Fibroblast of lung (primary cell): ENCODE measurements at regions not wholly inside any gene's neighbourhood (a gene's known extent, or its start where the extent isn't known, plus 50 kb on each side); places are given as distances from the start of the nearest gene placed in this dataset.

Source experiments
- DNase-seq, 2 donors: peaks; one replicate each; pipeline versions ENCODE4 v3.0.0 to v3.0.0-alpha.2; 2010; ENCODE audit warnings: low read depth in 2 of 2
- H2AFZ ChIP-seq: 2 replicates; pipeline ENCODE4 v1.5.1; 2012; ENCODE audit warnings: low read length, control low read depth, inconsistent platforms
- H3K27ac ChIP-seq: 2 replicates; pipeline ENCODE4 v1.5.1; 2011; ENCODE audit warnings: low read length, control low read depth; ENCODE audit not compliant: insufficient read depth
- H3K27me3 ChIP-seq: 2 replicates; pipeline ENCODE4 v1.5.1; 2011; ENCODE audit warnings: mild to moderate bottlenecking, low read length; ENCODE audit not compliant: control insufficient read depth, insufficient read depth
- H3K36me3 ChIP-seq: 2 replicates; pipeline ENCODE4 v1.5.1; 2011; ENCODE audit warnings: low read length; ENCODE audit not compliant: control insufficient read depth, insufficient read depth
- H3K4me1 ChIP-seq: 2 replicates; pipeline ENCODE4 v1.5.1; 2011; ENCODE audit warnings: low read length; ENCODE audit not compliant: control insufficient read depth, insufficient read depth; ENCODE audit errors: extremely low read depth
- H3K4me2 ChIP-seq: 2 replicates; pipeline ENCODE4 v1.5.1; 2011; ENCODE audit warnings: low read length, control low read depth; ENCODE audit not compliant: insufficient read depth; ENCODE audit errors: extremely low read depth
- H3K4me3 ChIP-seq, 4 experiments: fragments of 200-600 bp in 1 of 4; sonication (generic) in 1 of 4; replicated peaks in 1 of 4; 2 replicates each; pipeline ENCODE4 v1.5.1; 2011 to 2016; ENCODE audit warnings: low read length in 4 of 4, low read depth in 3 of 4, mild to moderate bottlenecking in 3 of 4, control low read depth in 2 of 4, inconsistent platforms in 1 of 4, mixed read lengths in 1 of 4; ENCODE audit not compliant: insufficient read depth in 1 of 4; ENCODE audit errors: control extremely low read depth in 1 of 4
- H3K79me2 ChIP-seq: 2 replicates; pipeline ENCODE4 v1.5.1; 2012; ENCODE audit warnings: mild to moderate bottlenecking, low read length, inconsistent platforms; ENCODE audit not compliant: control insufficient read depth, insufficient read depth
- H3K9ac ChIP-seq: 2 replicates; pipeline ENCODE4 v1.5.1; 2011; ENCODE audit warnings: mild to moderate bottlenecking, low read length, control low read depth; ENCODE audit not compliant: insufficient read depth
- H3K9me3 ChIP-seq: 2 replicates; pipeline ENCODE4 v1.5.1; 2012; ENCODE audit warnings: low read depth, low read length; ENCODE audit not compliant: control insufficient read depth, insufficient read depth
- H4K20me1 ChIP-seq: 2 replicates; pipeline ENCODE4 v1.5.1; 2011; ENCODE audit warnings: low read length; ENCODE audit not compliant: control insufficient read depth, insufficient read depth; ENCODE audit errors: extremely low read depth
- CTCF ChIP-seq, 2 donors: IDR thresholded peaks in 1 of 2; conservative IDR thresholded peaks in 1 of 2; 1 replicate in 1 of 2; 2 replicates in 1 of 2; pipeline ENCODE4 v1.5.1; 2011 to 2012; ENCODE audit warnings: low read length in 2 of 2, control low read depth in 1 of 2, inconsistent platforms in 1 of 2, low read depth in 1 of 2, mild to moderate bottlenecking in 1 of 2
- EZH2 ChIP-seq: IDR thresholded peaks from 2 replicates; pipeline ENCODE4 v1.5.1; 2012; ENCODE audit warnings: low read length, control low read depth, mild to moderate bottlenecking; ENCODE audit errors: missing control alignments

GRCh38 chr9:81035171-81035570 lies 654.2 kb downstream of the TLE1 start:
- no peak overlapping the region for H3K4me3 ChIP-seq
- no peak for TF ChIP-seq EZH2
- no peak for TF ChIP-seq CTCF (conservative IDR thresholded peaks at IDR 0.05 in 1 of 2, IDR thresholded peaks at IDR 0.05 in 1 of 2; ENCODE audit: low read depth in 1 of 2, low read length in 2 of 2)
- no peak overlapping the region for H3K9ac ChIP-seq
- no peak overlapping the region for H3K4me2 ChIP-seq
- H3K9me3 ChIP-seq: no peaks in the 10 kb centered on the region
- H3K27ac ChIP-seq: no peak overlapping the region
- no peaks in the 10 kb centered on the region for H3K27me3 ChIP-seq
- peak; percentile 52 to 96 for DNase-seq
- H3K4me1 ChIP-seq: peaks cover 4% of the 10 kb centered on the region
- H3K79me2 ChIP-seq: no peaks in the 10 kb centered on the region
- H3K36me3 ChIP-seq: no peaks in the 10 kb centered on the region
- no peak overlapping the region for H2AFZ ChIP-seq
- H4K20me1 ChIP-seq: no peaks in the 10 kb centered on the region

GRCh38 chr9:81032831-81033230 lies 656.5 kb downstream of the TLE1 start:
- Histone ChIP-seq H3K79me2 (no peaks in the 10 kb centered on the region), H3K4me3 (no peak overlapping the region), H3K9me3 (no peaks in the 10 kb centered on the region), H2AFZ (no peak overlapping the region), H3K4me2 (no peak overlapping the region), H3K36me3 (no peaks in the 10 kb centered on the region), H3K4me1 (peaks cover 6% of the 10 kb centered on the region), H4K20me1 (no peaks in the 10 kb centered on the region), H3K9ac (no peak overlapping the region), H3K27ac (no peak overlapping the region), H3K27me3 (no peaks in the 10 kb centered on the region)
- peak; percentile 19 to 82 for DNase-seq
- no peak for TF ChIP-seq EZH2
- TF ChIP-seq CTCF (conservative IDR thresholded peaks at IDR 0.05 in 1 of 2, IDR thresholded peaks at IDR 0.05 in 1 of 2; ENCODE audit: low read depth in 1 of 2, low read length in 2 of 2): no peak

GRCh38 chr9:81032030-81032572 lies 657.2 kb downstream of the TLE1 start:
- H3K79me2 ChIP-seq: no peaks in the 10 kb centered on the region
- no peak overlapping the region for H3K27ac ChIP-seq
- DNase-seq: peak; percentile 90 to 95
- no peaks in the 10 kb centered on the region for H3K9me3 ChIP-seq
- H3K4me1 ChIP-seq: peaks cover 6% of the 10 kb centered on the region
- no peak overlapping the region for H2AFZ ChIP-seq
- H4K20me1 ChIP-seq: no peaks in the 10 kb centered on the region
- no peak overlapping the region for H3K4me2 ChIP-seq
- H3K36me3 ChIP-seq: no peaks in the 10 kb centered on the region
- H3K4me3 ChIP-seq: no peak overlapping the region
- H3K27me3 ChIP-seq: no peaks in the 10 kb centered on the region
- TF ChIP-seq EZH2: no peak
- TF ChIP-seq CTCF (conservative IDR thresholded peaks at IDR 0.05 in 1 of 2, IDR thresholded peaks at IDR 0.05 in 1 of 2; ENCODE audit: low read depth in 1 of 2, low read length in 2 of 2): no peak
- no peak overlapping the region for H3K9ac ChIP-seq
